Neural cell (in vitro differentiated cells): ENCODE measurements at regions not wholly inside any gene's neighbourhood (a gene's known extent, or its start where the extent isn't known, plus 50 kb on each side); places are given as distances from the start of the nearest gene placed in this dataset.

Experiments
- CTCF ChIP-seq: fragments of 450-650 bp; IDR thresholded peaks from 2 replicates; pipeline ENCODE4 v1.5.1; 2014; ENCODE audit warnings: antibody characterized with exemption, mild to moderate bottlenecking, moderate library complexity; ENCODE audit not compliant: poor library complexity, severe bottlenecking
- EP300 ChIP-seq: fragments of 450-650 bp; conservative IDR thresholded peaks from 2 replicates; pipeline ENCODE4 v1.6.1; 2014; ENCODE audit warnings: antibody characterized with exemption, mild to moderate bottlenecking, moderate library complexity; ENCODE audit not compliant: poor library complexity, severe bottlenecking
- TAF1 ChIP-seq: IDR thresholded peaks from 2 replicates; pipeline ENCODE4 v1.6.1; 2012; ENCODE audit warnings: low read depth
- TF ChIP-seq, protein P1 (sequence below): IDR thresholded peaks from 2 replicates; pipeline ENCODE4 v1.6.1; 2012; ENCODE audit warnings: borderline replicate concordance

- TF ChIP-seq CTCF: no peak
- TF ChIP-seq EP300: no peak
- TF ChIP-seq TAF1: no peak
- TF ChIP-seq, protein P1, sequence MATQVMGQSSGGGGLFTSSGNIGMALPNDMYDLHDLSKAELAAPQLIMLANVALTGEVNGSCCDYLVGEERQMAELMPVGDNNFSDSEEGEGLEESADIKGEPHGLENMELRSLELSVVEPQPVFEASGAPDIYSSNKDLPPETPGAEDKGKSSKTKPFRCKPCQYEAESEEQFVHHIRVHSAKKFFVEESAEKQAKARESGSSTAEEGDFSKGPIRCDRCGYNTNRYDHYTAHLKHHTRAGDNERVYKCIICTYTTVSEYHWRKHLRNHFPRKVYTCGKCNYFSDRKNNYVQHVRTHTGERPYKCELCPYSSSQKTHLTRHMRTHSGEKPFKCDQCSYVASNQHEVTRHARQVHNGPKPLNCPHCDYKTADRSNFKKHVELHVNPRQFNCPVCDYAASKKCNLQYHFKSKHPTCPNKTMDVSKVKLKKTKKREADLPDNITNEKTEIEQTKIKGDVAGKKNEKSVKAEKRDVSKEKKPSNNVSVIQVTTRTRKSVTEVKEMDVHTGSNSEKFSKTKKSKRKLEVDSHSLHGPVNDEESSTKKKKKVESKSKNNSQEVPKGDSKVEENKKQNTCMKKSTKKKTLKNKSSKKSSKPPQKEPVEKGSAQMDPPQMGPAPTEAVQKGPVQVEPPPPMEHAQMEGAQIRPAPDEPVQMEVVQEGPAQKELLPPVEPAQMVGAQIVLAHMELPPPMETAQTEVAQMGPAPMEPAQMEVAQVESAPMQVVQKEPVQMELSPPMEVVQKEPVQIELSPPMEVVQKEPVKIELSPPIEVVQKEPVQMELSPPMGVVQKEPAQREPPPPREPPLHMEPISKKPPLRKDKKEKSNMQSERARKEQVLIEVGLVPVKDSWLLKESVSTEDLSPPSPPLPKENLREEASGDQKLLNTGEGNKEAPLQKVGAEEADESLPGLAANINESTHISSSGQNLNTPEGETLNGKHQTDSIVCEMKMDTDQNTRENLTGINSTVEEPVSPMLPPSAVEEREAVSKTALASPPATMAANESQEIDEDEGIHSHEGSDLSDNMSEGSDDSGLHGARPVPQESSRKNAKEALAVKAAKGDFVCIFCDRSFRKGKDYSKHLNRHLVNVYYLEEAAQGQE: no peak
Observed at GRCh38 chr11:69948256-69949141, 129.3 kb upstream of the FGF3 start.
